ENCODE measurements at regions not wholly inside any gene's neighbourhood (a gene's known extent, or its start where the extent isn't known, plus 50 kb on each side); places are given as distances from the start of the nearest gene placed in this dataset.
"Not testable (repeated sequence)": the region's sequence is repeated elsewhere in the genome, so short reads cannot be mapped to it uniquely, and the experiment has no call there.

DNA sequence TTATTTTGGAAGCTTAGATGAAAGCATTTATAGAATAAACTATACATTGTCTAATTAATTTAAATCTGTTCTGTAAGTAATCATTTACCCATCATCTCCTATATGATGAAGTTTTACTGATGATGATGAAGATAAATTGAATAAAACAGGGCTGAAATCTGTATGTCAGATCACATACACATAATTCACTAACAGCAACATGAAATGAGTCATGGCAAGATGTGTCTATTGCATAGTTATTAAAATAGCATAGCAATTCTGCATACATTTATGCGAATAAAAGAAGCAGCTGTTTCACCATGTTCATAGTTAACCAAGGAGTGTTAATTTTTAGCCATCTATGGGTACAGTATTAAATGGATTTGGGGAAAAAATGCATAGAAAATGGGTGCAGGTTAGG is 424.9 kb downstream of the LIG4 start:
- FAIRE-seq (no peak), DNase-seq (ENCODE audit: low read depth) (no peak)
- Histone ChIP-seq H3K9ac (ENCODE audit: low read length) (no peak overlapping the region), H3K9me3 (ENCODE audit: insufficient read depth, low read depth, low read length) (no peaks in the 10 kb centered on the region), H3K4me1 (ENCODE audit: insufficient read depth, low read length) (no peaks in the 10 kb centered on the region), H3K4me2 (ENCODE audit: low read length) (no peak overlapping the region), H3K79me2 (ENCODE audit: insufficient read depth, low read length) (no peaks in the 10 kb centered on the region), H2AFZ (ENCODE audit: low read depth, low read length) (no peak overlapping the region), H3K27ac (ENCODE audit: low read depth, low read length) (no peak overlapping the region), H4K20me1 (ENCODE audit: insufficient read depth, low read length) (no peaks in the 10 kb centered on the region), H3K4me3 (ENCODE audit: insufficient read depth, low read depth, low read length) (no peak overlapping the region), H3K27me3 (ENCODE audit: insufficient read depth, low read length) (no peaks in the 10 kb centered on the region), H3K36me3 (ENCODE audit: insufficient read depth, low read length) (no peaks in the 10 kb centered on the region)
- Mint-ChIP-seq H3K36me3 (ENCODE audit: low read depth, unreplicated experiment) (no peaks in the 10 kb centered on the region), H3K9me3 (ENCODE audit: unreplicated experiment) (no peaks in the 10 kb centered on the region), H3K4me3 (ENCODE audit: unreplicated experiment) (no peak overlapping the region), H3K4me1 (ENCODE audit: low read depth, unreplicated experiment) (no peaks in the 10 kb centered on the region), H3K27ac (ENCODE audit: unreplicated experiment) (no peak overlapping the region), H3K27me3 (ENCODE audit: low read depth, unreplicated experiment) (no peaks in the 10 kb centered on the region)
- TF ChIP-seq EZH2 (IDR thresholded peaks at IDR 0.05; ENCODE audit: insufficient read depth, low read length): no peak
- TF ChIP-seq, protein P1, sequence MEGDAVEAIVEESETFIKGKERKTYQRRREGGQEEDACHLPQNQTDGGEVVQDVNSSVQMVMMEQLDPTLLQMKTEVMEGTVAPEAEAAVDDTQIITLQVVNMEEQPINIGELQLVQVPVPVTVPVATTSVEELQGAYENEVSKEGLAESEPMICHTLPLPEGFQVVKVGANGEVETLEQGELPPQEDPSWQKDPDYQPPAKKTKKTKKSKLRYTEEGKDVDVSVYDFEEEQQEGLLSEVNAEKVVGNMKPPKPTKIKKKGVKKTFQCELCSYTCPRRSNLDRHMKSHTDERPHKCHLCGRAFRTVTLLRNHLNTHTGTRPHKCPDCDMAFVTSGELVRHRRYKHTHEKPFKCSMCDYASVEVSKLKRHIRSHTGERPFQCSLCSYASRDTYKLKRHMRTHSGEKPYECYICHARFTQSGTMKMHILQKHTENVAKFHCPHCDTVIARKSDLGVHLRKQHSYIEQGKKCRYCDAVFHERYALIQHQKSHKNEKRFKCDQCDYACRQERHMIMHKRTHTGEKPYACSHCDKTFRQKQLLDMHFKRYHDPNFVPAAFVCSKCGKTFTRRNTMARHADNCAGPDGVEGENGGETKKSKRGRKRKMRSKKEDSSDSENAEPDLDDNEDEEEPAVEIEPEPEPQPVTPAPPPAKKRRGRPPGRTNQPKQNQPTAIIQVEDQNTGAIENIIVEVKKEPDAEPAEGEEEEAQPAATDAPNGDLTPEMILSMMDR (IDR thresholded peaks at IDR 0.05; ENCODE audit: insufficient read depth, low read depth, low read length): no peak

DNA sequence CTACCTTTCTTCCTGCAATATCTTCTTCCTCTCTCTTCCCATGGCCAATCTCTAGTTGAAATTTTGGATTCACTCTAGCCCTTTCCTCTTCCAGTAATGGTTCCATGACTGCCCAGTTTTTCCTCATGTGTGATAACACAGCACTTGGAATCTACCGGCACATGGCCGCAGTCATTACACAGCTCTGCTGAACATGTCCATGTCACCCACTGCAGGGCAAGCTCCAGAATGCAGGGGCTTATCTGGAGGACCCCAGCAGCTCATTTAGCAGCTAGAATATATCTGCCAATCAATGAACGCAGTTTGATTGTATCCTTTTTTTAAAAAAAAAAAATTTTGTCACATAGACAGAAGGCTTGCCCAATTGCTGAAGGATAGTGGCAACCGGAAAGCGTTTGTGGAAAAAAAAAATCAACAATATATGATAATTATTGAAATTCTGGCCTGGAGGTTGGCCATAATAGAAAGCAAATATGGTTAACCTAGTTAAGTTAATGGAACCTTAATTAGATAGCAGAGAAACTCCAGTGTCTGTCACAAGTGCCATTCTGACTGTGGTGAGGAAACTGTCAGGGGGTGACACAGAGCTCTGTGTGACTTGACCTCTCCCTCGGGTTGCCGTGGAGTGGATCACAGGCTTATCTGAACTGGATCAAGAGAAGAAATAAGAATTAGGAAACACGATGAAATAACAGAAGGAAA is 426.7 kb downstream of the LIG4 start:
- H2AFZ ChIP-seq (ENCODE audit: low read depth, low read length): no peak overlapping the region
- no peaks in the 10 kb centered on the region for H3K36me3 ChIP-seq (ENCODE audit: insufficient read depth, low read length)
- H3K9me3 Mint-ChIP-seq (ENCODE audit: unreplicated experiment): peaks cover 2% of the 10 kb centered on the region
- no peak overlapping the region for H3K4me2 ChIP-seq (ENCODE audit: low read length)
- no peak overlapping the region for H3K9ac ChIP-seq (ENCODE audit: low read length)
- no peaks in the 10 kb centered on the region for H3K27me3 Mint-ChIP-seq (ENCODE audit: low read depth, unreplicated experiment)
- H3K36me3 Mint-ChIP-seq (ENCODE audit: low read depth, unreplicated experiment): no peaks in the 10 kb centered on the region
- no peaks in the 10 kb centered on the region for H3K9me3 ChIP-seq (ENCODE audit: insufficient read depth, low read depth, low read length)
- no peak overlapping the region for H3K27ac Mint-ChIP-seq (ENCODE audit: unreplicated experiment)
- no peak overlapping the region for H3K4me3 Mint-ChIP-seq (ENCODE audit: unreplicated experiment)
- FAIRE-seq (no peak), DNase-seq (ENCODE audit: low read depth) (no peak)
- TF ChIP-seq, protein P1 (IDR thresholded peaks at IDR 0.05; ENCODE audit: insufficient read depth, low read depth, low read length): no peak
- no peak for TF ChIP-seq EZH2 (IDR thresholded peaks at IDR 0.05; ENCODE audit: insufficient read depth, low read length)
- no peaks in the 10 kb centered on the region for H4K20me1 ChIP-seq (ENCODE audit: insufficient read depth, low read length)
- H3K4me1 Mint-ChIP-seq (ENCODE audit: low read depth, unreplicated experiment): no peaks in the 10 kb centered on the region
- H3K27me3 ChIP-seq (ENCODE audit: insufficient read depth, low read length): no peaks in the 10 kb centered on the region
- H3K4me3 ChIP-seq (ENCODE audit: insufficient read depth, low read depth, low read length): no peak overlapping the region
- H3K79me2 ChIP-seq (ENCODE audit: insufficient read depth, low read length): no peaks in the 10 kb centered on the region
- no peaks in the 10 kb centered on the region for H3K4me1 ChIP-seq (ENCODE audit: insufficient read depth, low read length)
- no peak overlapping the region for H3K27ac ChIP-seq (ENCODE audit: low read depth, low read length)

DNA sequence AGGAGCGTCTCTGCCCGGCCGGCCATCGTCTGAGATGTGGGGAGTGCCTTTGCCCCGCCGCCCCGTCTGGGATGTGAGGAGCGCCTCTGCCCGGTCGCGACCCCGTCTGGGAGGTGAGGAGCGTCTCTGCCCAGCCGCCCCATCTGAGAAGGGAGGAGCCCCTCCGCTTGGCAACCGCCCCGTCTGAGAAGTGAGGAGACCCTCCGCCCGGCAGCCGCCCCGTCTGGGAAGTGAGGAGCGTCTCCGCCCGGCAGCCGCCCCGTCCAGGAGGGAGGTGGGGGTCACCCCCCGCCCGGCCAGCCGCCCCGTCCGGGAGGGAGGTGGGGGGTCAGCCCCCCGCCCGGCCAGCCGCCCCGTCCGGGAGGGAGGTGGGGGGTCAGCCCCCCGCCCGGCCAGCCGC is 432.7 kb downstream of the LIG4 start:
- not testable (repeated sequence) for H3K9me3 ChIP-seq (ENCODE audit: insufficient read depth, low read depth, low read length); H3K27me3 ChIP-seq (ENCODE audit: insufficient read depth, low read length); H4K20me1 ChIP-seq (ENCODE audit: insufficient read depth, low read length); H3K4me3 ChIP-seq (ENCODE audit: insufficient read depth, low read depth, low read length); H3K9me3 Mint-ChIP-seq (ENCODE audit: unreplicated experiment); H2AFZ ChIP-seq (ENCODE audit: low read depth, low read length); H3K9ac ChIP-seq (ENCODE audit: low read length); H3K27ac ChIP-seq (ENCODE audit: low read depth, low read length); H3K27me3 Mint-ChIP-seq (ENCODE audit: low read depth, unreplicated experiment); H3K79me2 ChIP-seq (ENCODE audit: insufficient read depth, low read length); FAIRE-seq; H3K27ac Mint-ChIP-seq (ENCODE audit: unreplicated experiment); DNase-seq (ENCODE audit: low read depth); H3K4me3 Mint-ChIP-seq (ENCODE audit: unreplicated experiment); H3K4me1 ChIP-seq (ENCODE audit: insufficient read depth, low read length); H3K4me2 ChIP-seq (ENCODE audit: low read length); H3K36me3 ChIP-seq (ENCODE audit: insufficient read depth, low read length); H3K4me1 Mint-ChIP-seq (ENCODE audit: low read depth, unreplicated experiment); H3K36me3 Mint-ChIP-seq (ENCODE audit: low read depth, unreplicated experiment)

Data from astrocyte (in vitro differentiated cells and primary cell).